ENCODE measurements at regions not wholly inside any gene's neighbourhood (a gene's known extent, or its start where the extent isn't known, plus 50 kb on each side); places are given as distances from the start of the nearest gene placed in this dataset.

- TF ChIP-seq EZH2 (IDR thresholded peaks at IDR 0.05; ENCODE audit: insufficient read depth, poor library complexity, severe bottlenecking), result no peak
- TF ChIP-seq EZH2phosphoT487 (IDR thresholded peaks at IDR 0.05; ENCODE audit: insufficient read depth, low read depth), result no peak
These were observed 155.7 kb downstream of the RDH14 start for GRCh38 chr2:18404708-18405107.

Measured in GM23248 (cell line).